Fibroblast of lung (primary cell): ENCODE measurements at regions not wholly inside any gene's neighbourhood (a gene's known extent, or its start where the extent isn't known, plus 50 kb on each side); places are given as distances from the start of the nearest gene placed in this dataset.

Experiments used
- DNase-seq, 2 donors: peaks; one replicate each; pipeline versions ENCODE4 v3.0.0 to v3.0.0-alpha.2; 2010; ENCODE audit warnings: low read depth in 2 of 2
- H2AFZ ChIP-seq: 2 replicates; pipeline ENCODE4 v1.5.1; 2012; ENCODE audit warnings: low read length, control low read depth, inconsistent platforms
- H3K27ac ChIP-seq: 2 replicates; pipeline ENCODE4 v1.5.1; 2011; ENCODE audit warnings: low read length, control low read depth; ENCODE audit not compliant: insufficient read depth
- H3K27me3 ChIP-seq: 2 replicates; pipeline ENCODE4 v1.5.1; 2011; ENCODE audit warnings: mild to moderate bottlenecking, low read length; ENCODE audit not compliant: control insufficient read depth, insufficient read depth
- H3K36me3 ChIP-seq: 2 replicates; pipeline ENCODE4 v1.5.1; 2011; ENCODE audit warnings: low read length; ENCODE audit not compliant: control insufficient read depth, insufficient read depth
- H3K4me1 ChIP-seq: 2 replicates; pipeline ENCODE4 v1.5.1; 2011; ENCODE audit warnings: low read length; ENCODE audit not compliant: control insufficient read depth, insufficient read depth; ENCODE audit errors: extremely low read depth
- H3K4me2 ChIP-seq: 2 replicates; pipeline ENCODE4 v1.5.1; 2011; ENCODE audit warnings: low read length, control low read depth; ENCODE audit not compliant: insufficient read depth; ENCODE audit errors: extremely low read depth
- H3K4me3 ChIP-seq, 4 experiments: fragments of 200-600 bp in 1 of 4; sonication (generic) in 1 of 4; replicated peaks in 1 of 4; 2 replicates each; pipeline ENCODE4 v1.5.1; 2011 to 2016; ENCODE audit warnings: low read length in 4 of 4, low read depth in 3 of 4, mild to moderate bottlenecking in 3 of 4, control low read depth in 2 of 4, inconsistent platforms in 1 of 4, mixed read lengths in 1 of 4; ENCODE audit not compliant: insufficient read depth in 1 of 4; ENCODE audit errors: control extremely low read depth in 1 of 4
- H3K79me2 ChIP-seq: 2 replicates; pipeline ENCODE4 v1.5.1; 2012; ENCODE audit warnings: mild to moderate bottlenecking, low read length, inconsistent platforms; ENCODE audit not compliant: control insufficient read depth, insufficient read depth
- H3K9ac ChIP-seq: 2 replicates; pipeline ENCODE4 v1.5.1; 2011; ENCODE audit warnings: mild to moderate bottlenecking, low read length, control low read depth; ENCODE audit not compliant: insufficient read depth
- H3K9me3 ChIP-seq: 2 replicates; pipeline ENCODE4 v1.5.1; 2012; ENCODE audit warnings: low read depth, low read length; ENCODE audit not compliant: control insufficient read depth, insufficient read depth
- H4K20me1 ChIP-seq: 2 replicates; pipeline ENCODE4 v1.5.1; 2011; ENCODE audit warnings: low read length; ENCODE audit not compliant: control insufficient read depth, insufficient read depth; ENCODE audit errors: extremely low read depth
- CTCF ChIP-seq, 2 donors: IDR thresholded peaks in 1 of 2; conservative IDR thresholded peaks in 1 of 2; 1 replicate in 1 of 2; 2 replicates in 1 of 2; pipeline ENCODE4 v1.5.1; 2011 to 2012; ENCODE audit warnings: low read length in 2 of 2, control low read depth in 1 of 2, inconsistent platforms in 1 of 2, low read depth in 1 of 2, mild to moderate bottlenecking in 1 of 2
- EZH2 ChIP-seq: IDR thresholded peaks from 2 replicates; pipeline ENCODE4 v1.5.1; 2012; ENCODE audit warnings: low read length, control low read depth, mild to moderate bottlenecking; ENCODE audit errors: missing control alignments

- H3K9me3 ChIP-seq, result no peaks in the 10 kb centered on the region
- no peak for DNase-seq
Observed at GRCh38 chr6:225907-226306, 66.4 kb upstream of the DUSP22 start.

DNA sequence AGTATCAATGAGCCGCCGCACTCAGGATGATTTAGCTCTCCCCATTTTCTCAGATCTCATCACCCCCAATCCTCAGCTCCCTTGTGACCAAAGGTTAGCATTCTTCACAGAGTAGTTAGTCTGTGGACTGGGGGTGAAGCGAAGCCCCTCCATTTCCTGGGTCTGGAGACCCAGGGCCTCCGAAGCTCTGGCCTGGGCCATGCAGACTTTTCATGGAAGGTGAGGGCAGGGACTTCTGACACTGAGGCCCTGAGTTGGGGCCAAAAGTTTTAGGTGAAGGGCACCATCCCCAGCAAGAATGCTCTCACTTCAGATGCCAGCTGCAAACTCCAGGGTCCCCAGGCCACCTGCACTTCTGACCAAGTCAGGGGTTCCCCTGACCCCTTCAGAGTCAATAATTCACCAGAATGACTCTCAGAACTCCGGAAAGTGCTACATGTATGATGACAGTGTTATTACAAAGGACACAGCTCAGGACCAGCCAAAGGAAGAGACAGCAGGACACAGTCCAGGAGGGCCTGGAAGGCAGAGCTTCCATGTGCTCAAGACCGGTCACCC is 65.7 kb upstream of the DUSP22 start:
- H2AFZ ChIP-seq, result no peak overlapping the region
- H3K36me3 ChIP-seq, result no peaks in the 10 kb centered on the region
- H3K27me3 ChIP-seq, result no peaks in the 10 kb centered on the region
- no peak overlapping the region for H3K4me2 ChIP-seq
- H3K9ac ChIP-seq, result no peak overlapping the region
- H3K9me3 ChIP-seq, result no peaks in the 10 kb centered on the region
- TF ChIP-seq CTCF (conservative IDR thresholded peaks at IDR 0.05 in 1 of 2, IDR thresholded peaks at IDR 0.05 in 1 of 2; ENCODE audit: low read depth in 1 of 2, low read length in 2 of 2), result no peak
- no peak for TF ChIP-seq EZH2
- H3K4me1 ChIP-seq, result no peaks in the 10 kb centered on the region
- H3K79me2 ChIP-seq, result no peaks in the 10 kb centered on the region
- H4K20me1 ChIP-seq, result no peaks in the 10 kb centered on the region
- H3K4me3 ChIP-seq, result no peak overlapping the region
- H3K27ac ChIP-seq, result no peak overlapping the region
- DNase-seq, result no peak

More at GRCh38 chr6:225907-226306, 66.4 kb upstream of the DUSP22 start:
- H2AFZ ChIP-seq, result no peak overlapping the region
- no peaks in the 10 kb centered on the region for H3K36me3 ChIP-seq
- no peak overlapping the region for H3K4me2 ChIP-seq
- no peak overlapping the region for H3K4me3 ChIP-seq
- H3K27me3 ChIP-seq, result no peaks in the 10 kb centered on the region
- H3K9ac ChIP-seq, result no peak overlapping the region
- no peak overlapping the region for H3K27ac ChIP-seq
- no peak for TF ChIP-seq CTCF (conservative IDR thresholded peaks at IDR 0.05 in 1 of 2, IDR thresholded peaks at IDR 0.05 in 1 of 2; ENCODE audit: low read depth in 1 of 2, low read length in 2 of 2)
- TF ChIP-seq EZH2, result no peak
- H3K79me2 ChIP-seq, result no peaks in the 10 kb centered on the region
- H4K20me1 ChIP-seq, result no peaks in the 10 kb centered on the region
- H3K4me1 ChIP-seq, result no peaks in the 10 kb centered on the region

- H3K36me3 ChIP-seq, result no peaks in the 10 kb centered on the region
- no peaks in the 10 kb centered on the region for H4K20me1 ChIP-seq
- no peak overlapping the region for H3K4me2 ChIP-seq
- no peaks in the 10 kb centered on the region for H3K27me3 ChIP-seq
- TF ChIP-seq CTCF (conservative IDR thresholded peaks at IDR 0.05 in 1 of 2, IDR thresholded peaks at IDR 0.05 in 1 of 2; ENCODE audit: low read depth in 1 of 2, low read length in 2 of 2) (no peak), EZH2 (no peak)
- no peak overlapping the region for H2AFZ ChIP-seq
- no peak for DNase-seq
- H3K9me3 ChIP-seq, result no peaks in the 10 kb centered on the region
- no peak overlapping the region for H3K9ac ChIP-seq
- H3K79me2 ChIP-seq, result no peaks in the 10 kb centered on the region
- no peaks in the 10 kb centered on the region for H3K4me1 ChIP-seq
- H3K27ac ChIP-seq, result no peak overlapping the region
- H3K4me3 ChIP-seq, result no peak overlapping the region
Observed at GRCh38 chr6:227074-227782, 65.1 kb upstream of the DUSP22 start.
